ENCODE measurements at regions not wholly inside any gene's neighbourhood (a gene's known extent, or its start where the extent isn't known, plus 50 kb on each side); places are given as distances from the start of the nearest gene placed in this dataset.

DNA sequence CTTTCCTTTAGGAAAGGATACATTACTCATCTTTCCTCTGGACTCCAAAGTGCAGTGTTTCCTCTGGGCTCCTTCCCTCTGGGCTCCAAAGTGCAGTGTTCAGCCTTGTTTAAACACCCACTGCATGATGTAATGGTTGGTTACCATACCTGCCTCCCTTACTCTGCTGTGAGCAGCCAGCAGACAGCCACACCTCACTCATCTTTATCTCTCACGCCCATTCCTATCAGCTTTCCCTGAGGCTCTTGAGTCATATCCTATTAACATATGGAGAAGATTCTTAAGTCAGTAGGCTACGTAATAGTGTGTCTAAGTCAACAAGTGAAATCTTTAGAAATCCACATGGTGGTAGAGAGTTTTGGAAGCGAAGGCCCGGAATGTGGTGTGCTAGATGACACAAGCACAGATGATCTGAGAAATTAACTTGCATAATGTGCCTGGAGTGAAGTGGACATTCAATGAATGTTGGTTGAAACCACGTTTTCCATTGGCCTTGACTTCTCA is 97.2 kb upstream of the CTNNB1 start:
- Mint-ChIP-seq H3K4me1 (peaks cover 6% of the 10 kb centered on the region), H3K4me3 (no peak overlapping the region), H3K36me3 (no peaks in the 10 kb centered on the region), H3K27me3 (ENCODE audit: low read depth in 3 of 3) (peaks cover 0 to 5% (median 0%) of the 10 kb centered on the region in 3 donors), H3K9me3 (peaks cover 0 to 3% (median 0%) of the 10 kb centered on the region in 7 donors), H3K27ac (no peak overlapping the region)
- H3K79me2 ChIP-seq (ENCODE audit: insufficient read depth, low read length), result no peaks in the 10 kb centered on the region
- no peaks in the 10 kb centered on the region for H3K36me3 ChIP-seq (replicated peaks in 1 of 2; ENCODE audit: control insufficient read depth in 1 of 2, insufficient read depth in 2 of 2, low read length in 2 of 2)
- H3K9me3 ChIP-seq (replicated peaks in 1 of 2; ENCODE audit: control insufficient read depth in 1 of 2, insufficient read depth in 1 of 2, low read length in 2 of 2), result no peaks in the 10 kb centered on the region
- no peaks in the 10 kb centered on the region for H3K27me3 ChIP-seq (ENCODE audit: control insufficient read depth in 2 of 2, insufficient read depth in 2 of 2, low read length in 2 of 2)
- H2AFZ ChIP-seq (ENCODE audit: insufficient read depth, low read depth, low read length, poor library complexity, severe bottlenecking), result no peak overlapping the region
- no peak overlapping the region for H3K27ac ChIP-seq (ENCODE audit: low read depth in 1 of 2, low read length in 2 of 2)
- TF ChIP-seq, protein P1, sequence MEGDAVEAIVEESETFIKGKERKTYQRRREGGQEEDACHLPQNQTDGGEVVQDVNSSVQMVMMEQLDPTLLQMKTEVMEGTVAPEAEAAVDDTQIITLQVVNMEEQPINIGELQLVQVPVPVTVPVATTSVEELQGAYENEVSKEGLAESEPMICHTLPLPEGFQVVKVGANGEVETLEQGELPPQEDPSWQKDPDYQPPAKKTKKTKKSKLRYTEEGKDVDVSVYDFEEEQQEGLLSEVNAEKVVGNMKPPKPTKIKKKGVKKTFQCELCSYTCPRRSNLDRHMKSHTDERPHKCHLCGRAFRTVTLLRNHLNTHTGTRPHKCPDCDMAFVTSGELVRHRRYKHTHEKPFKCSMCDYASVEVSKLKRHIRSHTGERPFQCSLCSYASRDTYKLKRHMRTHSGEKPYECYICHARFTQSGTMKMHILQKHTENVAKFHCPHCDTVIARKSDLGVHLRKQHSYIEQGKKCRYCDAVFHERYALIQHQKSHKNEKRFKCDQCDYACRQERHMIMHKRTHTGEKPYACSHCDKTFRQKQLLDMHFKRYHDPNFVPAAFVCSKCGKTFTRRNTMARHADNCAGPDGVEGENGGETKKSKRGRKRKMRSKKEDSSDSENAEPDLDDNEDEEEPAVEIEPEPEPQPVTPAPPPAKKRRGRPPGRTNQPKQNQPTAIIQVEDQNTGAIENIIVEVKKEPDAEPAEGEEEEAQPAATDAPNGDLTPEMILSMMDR (IDR thresholded peaks at IDR 0.05), result no peak
- H3K4me1 ChIP-seq (ENCODE audit: control insufficient read depth in 1 of 2, insufficient read depth in 2 of 2, low read length in 2 of 2), result peaks cover 0 to 4% of the 10 kb centered on the region in 2 donors
- no peaks in the 10 kb centered on the region for H4K20me1 ChIP-seq (ENCODE audit: insufficient read depth, low read length)
- intact Hi-C loops (cut with micrococcal nuclease), result no loop called here
- no peak overlapping the region for H3K9ac ChIP-seq (ENCODE audit: insufficient read depth, low read length, poor library complexity, severe bottlenecking)
- no peak for DNase-seq
- H3K4me3 ChIP-seq (replicated peaks in 1 of 3; ENCODE audit: low read depth in 2 of 3, low read length in 3 of 3), result no peak overlapping the region
- H3K4me2 ChIP-seq (replicated peaks; ENCODE audit: extremely low read depth, low read length, poor library complexity, severe bottlenecking), result no peak overlapping the region
- 92% methylated on average over 3 of the region's 5 CpGs for whole genome bisulfite sequencing (ENCODE audit: insufficient coverage)

DNA sequence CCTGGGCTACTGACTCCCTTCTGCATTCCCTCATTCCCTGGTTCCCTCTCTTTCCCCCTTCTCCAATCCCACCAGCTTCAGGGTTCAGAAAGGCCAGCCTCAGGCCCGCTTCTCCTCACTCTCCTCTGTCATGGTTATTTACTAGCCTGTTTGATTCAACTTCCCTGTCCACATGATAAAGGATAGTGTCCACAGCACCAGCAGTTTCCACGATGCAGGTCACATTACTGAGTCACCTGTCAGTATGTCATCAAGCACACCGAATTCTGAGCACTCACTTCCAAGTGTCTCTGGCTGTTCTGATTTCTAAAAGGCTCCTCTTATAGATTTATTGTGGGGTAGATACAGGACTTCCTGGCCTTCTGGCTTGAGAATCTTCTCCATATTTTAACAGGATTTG is 96.6 kb upstream of the CTNNB1 start:
- Mint-ChIP-seq H3K27ac (no peak overlapping the region), H3K36me3 (no peaks in the 10 kb centered on the region), H3K4me3 (no peak overlapping the region), H3K27me3 (ENCODE audit: low read depth in 3 of 3) (peaks cover 0 to 3% (median 0%) of the 10 kb centered on the region in 3 donors), H3K9me3 (peaks cover 0 to 3% (median 0%) of the 10 kb centered on the region in 7 donors), H3K4me1 (peaks cover 8% of the 10 kb centered on the region)
- Histone ChIP-seq H2AFZ (ENCODE audit: insufficient read depth, low read depth, low read length, poor library complexity, severe bottlenecking) (no peak overlapping the region), H3K9me3 (replicated peaks in 1 of 2; ENCODE audit: control insufficient read depth in 1 of 2, insufficient read depth in 1 of 2, low read length in 2 of 2) (no peaks in the 10 kb centered on the region), H3K79me2 (ENCODE audit: insufficient read depth, low read length) (no peaks in the 10 kb centered on the region), H3K27me3 (ENCODE audit: control insufficient read depth in 2 of 2, insufficient read depth in 2 of 2, low read length in 2 of 2) (no peaks in the 10 kb centered on the region), H4K20me1 (ENCODE audit: insufficient read depth, low read length) (no peaks in the 10 kb centered on the region), H3K9ac (ENCODE audit: insufficient read depth, low read length, poor library complexity, severe bottlenecking) (no peak overlapping the region), H3K27ac (ENCODE audit: low read depth in 1 of 2, low read length in 2 of 2) (no peak overlapping the region), H3K4me1 (ENCODE audit: control insufficient read depth in 1 of 2, insufficient read depth in 2 of 2, low read length in 2 of 2) (peaks cover 0 to 4% of the 10 kb centered on the region in 2 donors), H3K4me2 (replicated peaks; ENCODE audit: extremely low read depth, low read length, poor library complexity, severe bottlenecking) (no peak overlapping the region), H3K36me3 (replicated peaks in 1 of 2; ENCODE audit: control insufficient read depth in 1 of 2, insufficient read depth in 2 of 2, low read length in 2 of 2) (no peaks in the 10 kb centered on the region), H3K4me3 (replicated peaks in 1 of 3; ENCODE audit: low read depth in 2 of 3, low read length in 3 of 3) (no peak overlapping the region)
- intact Hi-C loops (cut with micrococcal nuclease), result no loop called here
- WGBS (ENCODE audit: insufficient coverage), result 100% methylated on average over 1 of the region's 3 CpGs
- TF ChIP-seq, protein P1 (IDR thresholded peaks at IDR 0.05), result no peak
- no peak for DNase-seq

Measured in CD14-positive monocyte (primary cell).